ENCODE measurements at regions not wholly inside any gene's neighbourhood (a gene's known extent, or its start where the extent isn't known, plus 50 kb on each side); places are given as distances from the start of the nearest gene placed in this dataset.

- intact Hi-C loops (cut with micrococcal nuclease) = no loop called here
- DNase-seq (ENCODE audit: unreplicated experiment) = peak; percentile 9
- CTCF ChIA-PET = interaction anchor here (0.6 kb wide), 1 partner anchor 619 kb away, joined by 4 read pairs; no protein-coding TSS in a partner anchor
- Mint-ChIP-seq H3K9me3 (ENCODE audit: unreplicated experiment) (no peaks in the 10 kb centered on the region), H3K27ac (ENCODE audit: low read depth, unreplicated experiment) (no peak overlapping the region), H3K4me1 (ENCODE audit: insufficient read depth, unreplicated experiment) (no peaks in the 10 kb centered on the region), H3K36me3 (ENCODE audit: insufficient read depth, unreplicated experiment) (no peaks in the 10 kb centered on the region), H3K4me3 (ENCODE audit: unreplicated experiment) (no peak overlapping the region), H3K27me3 (ENCODE audit: insufficient read depth, unreplicated experiment) (peaks cover 31% of the 10 kb centered on the region)
- POLR2A ChIA-PET = no interaction called here
- TF ChIP-seq, protein P1, sequence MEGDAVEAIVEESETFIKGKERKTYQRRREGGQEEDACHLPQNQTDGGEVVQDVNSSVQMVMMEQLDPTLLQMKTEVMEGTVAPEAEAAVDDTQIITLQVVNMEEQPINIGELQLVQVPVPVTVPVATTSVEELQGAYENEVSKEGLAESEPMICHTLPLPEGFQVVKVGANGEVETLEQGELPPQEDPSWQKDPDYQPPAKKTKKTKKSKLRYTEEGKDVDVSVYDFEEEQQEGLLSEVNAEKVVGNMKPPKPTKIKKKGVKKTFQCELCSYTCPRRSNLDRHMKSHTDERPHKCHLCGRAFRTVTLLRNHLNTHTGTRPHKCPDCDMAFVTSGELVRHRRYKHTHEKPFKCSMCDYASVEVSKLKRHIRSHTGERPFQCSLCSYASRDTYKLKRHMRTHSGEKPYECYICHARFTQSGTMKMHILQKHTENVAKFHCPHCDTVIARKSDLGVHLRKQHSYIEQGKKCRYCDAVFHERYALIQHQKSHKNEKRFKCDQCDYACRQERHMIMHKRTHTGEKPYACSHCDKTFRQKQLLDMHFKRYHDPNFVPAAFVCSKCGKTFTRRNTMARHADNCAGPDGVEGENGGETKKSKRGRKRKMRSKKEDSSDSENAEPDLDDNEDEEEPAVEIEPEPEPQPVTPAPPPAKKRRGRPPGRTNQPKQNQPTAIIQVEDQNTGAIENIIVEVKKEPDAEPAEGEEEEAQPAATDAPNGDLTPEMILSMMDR (IDR thresholded peaks at IDR 0.05; ENCODE audit: unreplicated experiment) = no peak
- no TSS peak for BruUV-seq (replicated peaks)
Observed at GRCh38 chr7:120168066-120168465, 104.9 kb upstream of the KCND2 start.

DNA sequence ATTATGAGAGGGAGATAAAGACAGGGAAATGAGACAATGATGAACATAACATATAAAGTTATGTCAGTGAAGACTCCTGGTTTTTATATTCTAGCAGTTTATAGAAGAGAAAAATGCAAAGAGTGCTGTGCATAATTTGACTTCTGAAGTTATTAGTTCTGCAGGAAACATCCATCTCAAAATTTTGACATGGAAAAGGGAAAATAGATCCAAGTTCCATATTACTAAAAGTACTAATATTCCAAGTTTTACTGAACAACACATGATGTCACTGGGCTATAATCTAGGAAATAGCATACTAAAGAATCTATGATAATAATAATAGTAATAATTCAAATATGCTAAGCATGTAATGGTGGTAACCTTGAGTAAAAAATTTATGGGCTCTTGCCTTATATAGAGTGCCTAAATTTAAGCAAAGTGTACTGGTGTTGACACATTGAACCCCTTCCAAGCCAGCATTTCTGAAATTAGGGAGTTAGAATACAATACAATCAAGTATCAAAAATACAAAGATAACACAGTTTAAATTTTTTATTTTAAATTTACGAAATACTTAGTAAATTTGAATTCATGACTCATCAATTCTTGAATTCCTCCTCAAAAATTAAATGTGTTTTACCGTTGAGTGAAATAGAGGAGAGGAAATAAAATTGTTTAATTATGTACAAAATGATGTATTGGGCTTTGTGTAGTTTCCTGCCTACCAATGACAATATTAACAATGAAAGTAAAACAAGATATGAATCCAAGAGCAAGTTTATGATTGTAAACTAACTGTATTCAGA is 102.8 kb upstream of the KCND2 start:
- no peak overlapping the region for H3K27ac Mint-ChIP-seq (ENCODE audit: low read depth, unreplicated experiment)
- TF ChIP-seq, protein P1 (IDR thresholded peaks at IDR 0.05; ENCODE audit: unreplicated experiment) = no peak
- H3K27me3 Mint-ChIP-seq (ENCODE audit: insufficient read depth, unreplicated experiment) = peaks cover 18% of the 10 kb centered on the region
- DNase-seq (ENCODE audit: unreplicated experiment) = no peak
- no peaks in the 10 kb centered on the region for H3K4me1 Mint-ChIP-seq (ENCODE audit: insufficient read depth, unreplicated experiment)
- ChIA-PET POLR2A (no interaction called here), CTCF (no interaction called here)
- no TSS peak for BruUV-seq (replicated peaks)
- no peaks in the 10 kb centered on the region for H3K9me3 Mint-ChIP-seq (ENCODE audit: unreplicated experiment)
- intact Hi-C loops (cut with micrococcal nuclease) = no loop called here
- no peaks in the 10 kb centered on the region for H3K36me3 Mint-ChIP-seq (ENCODE audit: insufficient read depth, unreplicated experiment)
- no peak overlapping the region for H3K4me3 Mint-ChIP-seq (ENCODE audit: unreplicated experiment)

DNA sequence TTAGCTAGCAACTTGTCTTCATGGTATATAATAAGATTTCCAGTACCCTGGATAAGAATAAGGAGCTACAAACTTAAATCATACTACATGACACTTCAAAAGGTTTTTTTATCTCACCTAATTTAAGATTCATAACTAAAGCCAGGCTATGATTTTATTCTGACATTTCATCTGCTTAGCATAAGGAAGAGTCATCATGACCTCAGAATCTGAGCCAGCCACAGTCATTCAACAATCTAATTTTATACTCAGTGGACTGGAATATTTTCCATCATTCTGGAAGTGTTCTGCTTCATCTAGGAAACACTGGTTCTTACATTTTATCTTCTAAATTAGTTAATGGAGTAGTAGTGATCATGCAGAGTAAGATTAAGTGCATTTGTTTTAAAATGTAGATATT is 102.1 kb upstream of the KCND2 start:
- Mint-ChIP-seq H3K27ac (ENCODE audit: low read depth, unreplicated experiment) (no peak overlapping the region), H3K4me1 (ENCODE audit: insufficient read depth, unreplicated experiment) (no peaks in the 10 kb centered on the region), H3K4me3 (ENCODE audit: unreplicated experiment) (no peak overlapping the region), H3K9me3 (ENCODE audit: unreplicated experiment) (no peaks in the 10 kb centered on the region), H3K27me3 (ENCODE audit: insufficient read depth, unreplicated experiment) (peaks cover 12% of the 10 kb centered on the region), H3K36me3 (ENCODE audit: insufficient read depth, unreplicated experiment) (no peaks in the 10 kb centered on the region)
- ChIA-PET CTCF (no interaction called here), POLR2A (no interaction called here)
- intact Hi-C loops (cut with micrococcal nuclease) = no loop called here
- no peak for DNase-seq (ENCODE audit: unreplicated experiment)
- no TSS peak for BruUV-seq (replicated peaks)
- TF ChIP-seq, protein P1 (IDR thresholded peaks at IDR 0.05; ENCODE audit: unreplicated experiment) = no peak

DNA sequence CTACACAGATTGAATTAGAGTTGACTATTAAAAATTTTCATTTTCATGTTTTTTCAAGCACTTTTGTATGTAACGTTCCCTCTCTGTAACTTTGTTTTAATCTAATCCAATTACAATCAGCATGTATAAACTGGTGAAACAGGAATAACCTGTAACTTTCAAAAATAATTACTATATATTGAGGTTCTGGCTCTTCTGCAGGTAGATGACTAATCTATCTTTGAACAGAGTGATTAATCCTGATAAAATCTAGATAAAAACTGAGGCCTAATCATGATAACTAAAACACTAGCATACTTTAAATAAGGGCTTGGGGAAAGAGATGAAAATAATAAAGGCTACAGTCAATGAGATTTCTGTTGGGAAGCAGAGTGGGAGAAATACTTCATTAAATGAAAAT is 101.6 kb upstream of the KCND2 start:
- no peak overlapping the region for H3K4me3 Mint-ChIP-seq (ENCODE audit: unreplicated experiment)
- no peaks in the 10 kb centered on the region for H3K36me3 Mint-ChIP-seq (ENCODE audit: insufficient read depth, unreplicated experiment)
- ChIA-PET POLR2A (no interaction called here), CTCF (no interaction called here)
- BruUV-seq (replicated peaks) = no TSS peak
- H3K27ac Mint-ChIP-seq (ENCODE audit: low read depth, unreplicated experiment) = no peak overlapping the region
- no peak for DNase-seq (ENCODE audit: unreplicated experiment)
- no peaks in the 10 kb centered on the region for H3K4me1 Mint-ChIP-seq (ENCODE audit: insufficient read depth, unreplicated experiment)
- intact Hi-C loops (cut with micrococcal nuclease) = no loop called here
- peaks cover 6% of the 10 kb centered on the region for H3K27me3 Mint-ChIP-seq (ENCODE audit: insufficient read depth, unreplicated experiment)
- H3K9me3 Mint-ChIP-seq (ENCODE audit: unreplicated experiment) = no peaks in the 10 kb centered on the region
- TF ChIP-seq, protein P1 (IDR thresholded peaks at IDR 0.05; ENCODE audit: unreplicated experiment) = no peak

Measured in MCF 10A (cell line).